ENCODE measurements at regions not wholly inside any gene's neighbourhood (a gene's known extent, or its start where the extent isn't known, plus 50 kb on each side); places are given as distances from the start of the nearest gene placed in this dataset.

- no peak for TF ChIP-seq TAF1 (IDR thresholded peaks at IDR 0.05; ENCODE audit: low read depth)
- no peak for TF ChIP-seq MAX (IDR thresholded peaks at IDR 0.05)
- TF ChIP-seq CEBPB (IDR thresholded peaks at IDR 0.05) = no peak
- TF ChIP-seq REST (IDR thresholded peaks at IDR 0.05; ENCODE audit: low read depth) = no peak
- TF ChIP-seq USF1 (IDR thresholded peaks at IDR 0.05) = no peak
- no peak for TF ChIP-seq EP300 (IDR thresholded peaks at IDR 0.05; ENCODE audit: borderline replicate concordance)
- no peak for TF ChIP-seq CREB1 (IDR thresholded peaks at IDR 0.05; ENCODE audit: low read depth)
- TF ChIP-seq YY1 (IDR thresholded peaks at IDR 0.05; ENCODE audit: low read depth) = no peak
- TF ChIP-seq RAD21 (IDR thresholded peaks at IDR 0.05; ENCODE audit: low read depth) = no peak
- no peak for TF ChIP-seq TEAD4 (IDR thresholded peaks at IDR 0.05)
Observed at GRCh38 chr15:88334436-88334835, 77.9 kb upstream of the NTRK3 start.

All from Ishikawa (cell line).